SK-N-SH (cell line): ENCODE measurements at regions not wholly inside any gene's neighbourhood (a gene's known extent, or its start where the extent isn't known, plus 50 kb on each side); places are given as distances from the start of the nearest gene placed in this dataset.

Experiments used
- CTCF ChIA-PET: fragments of 300-600, 350-600 bp; formaldehyde crosslinking; extraction: SDS; loops from one replicate; lab custom pipeline; 2021; lab: Yijun Ruan, JAX
- POLR2A ChIA-PET: fragments of 350-600 bp; sonication (Branson Sonifier 250); formaldehyde crosslinking; extraction: SDS; loops from one replicate; lab custom pipeline; 2020; ENCODE audit warnings: antibody characterized with exemption, inconsistent platforms; lab: Yijun Ruan, JAX
- DNase-seq: peaks from one replicate; pipeline ENCODE4 v3.0.0; 2012
- H2AFZ ChIP-seq: fragments of 200-600 bp; sonication (generic); 2 replicates; pipeline ENCODE4 v1.8.1; 2016; ENCODE audit warnings: antibody characterized with exemption, mild to moderate bottlenecking, low read depth
- H3F3A ChIP-seq: fragments of 200-600 bp; sonication (generic); replicated peaks from 2 replicates; pipeline ENCODE3; 2016; ENCODE audit warnings: antibody characterized with exemption, mild to moderate bottlenecking; ENCODE audit not compliant: insufficient read depth
- H3K27ac ChIP-seq, 2 experiments: fragments of 200-500 bp in 1 of 2; fragments of 200-600 bp in 1 of 2; sonication (Bioruptor generic) in 1 of 2; sonication (generic), shearing (Covaris generic) in 1 of 2; 2 replicates each; pipeline versions ENCODE4 v1.5.1 to v1.6.1; 2014 to 2016; ENCODE audit warnings: low read depth in 2 of 2, inconsistent platforms in 1 of 2, low read length in 1 of 2, mild to moderate bottlenecking in 1 of 2, mixed read lengths in 1 of 2
- H3K27me3 ChIP-seq: fragments of 200-600 bp; sonication (generic), shearing (Covaris generic); 2 replicates; pipeline ENCODE4 v1.6.1; 2016; ENCODE audit warnings: mixed run types; ENCODE audit not compliant: insufficient read depth
- H3K36me3 ChIP-seq, 2 experiments: fragments of 200-500 bp in 1 of 2; fragments of 200-600 bp in 1 of 2; sonication (Bioruptor generic) in 1 of 2; sonication (generic) in 1 of 2; replicated peaks in 1 of 2; 2 replicates each; pipeline versions ENCODE3 to v1.5.1; 2014 to 2016; ENCODE audit warnings: low read length in 1 of 2, mild to moderate bottlenecking in 1 of 2; ENCODE audit not compliant: insufficient read depth in 2 of 2, control insufficient read depth in 1 of 2
- H3K4me1 ChIP-seq, 2 experiments: fragments of 200-500 bp in 1 of 2; fragments of 200-600 bp in 1 of 2; sonication (Bioruptor generic) in 1 of 2; sonication (generic), shearing (Covaris generic) in 1 of 2; 2 replicates each; pipeline versions ENCODE4 v1.5.1 to v1.6.1; 2014 to 2016; ENCODE audit warnings: low read depth in 1 of 2, low read length in 1 of 2, mixed run types in 1 of 2; ENCODE audit not compliant: insufficient read depth in 2 of 2, control insufficient read depth in 1 of 2
- H3K4me2 ChIP-seq: fragments of 200-600 bp; sonication (generic), shearing (Covaris generic); 2 replicates; pipeline ENCODE4 v1.6.1; 2017; ENCODE audit warnings: mixed run types
- H3K4me3 ChIP-seq, 2 experiments: fragments of 200-500 bp in 1 of 2; fragments of 200-600 bp in 1 of 2; sonication (Bioruptor generic) in 1 of 2; sonication (generic), shearing (Covaris generic) in 1 of 2; 2 replicates each; pipeline versions ENCODE4 v1.5.1 to v1.8.1; 2014 to 2016; ENCODE audit warnings: low read depth in 2 of 2, inconsistent platforms in 1 of 2, low read length in 1 of 2, mild to moderate bottlenecking in 1 of 2, mixed read lengths in 1 of 2, moderate library complexity in 1 of 2
- H3K79me2 ChIP-seq: fragments of 200-600 bp; sonication (generic); 2 replicates; pipeline ENCODE4 v1.8.1; 2017; ENCODE audit warnings: mild to moderate bottlenecking; ENCODE audit not compliant: insufficient read depth
- H3K9ac ChIP-seq: fragments of 200-600 bp; sonication (generic); 2 replicates; pipeline ENCODE4 v1.6.1; 2017; ENCODE audit warnings: mixed run types
- H3K9me2 ChIP-seq: fragments of 200-600 bp; sonication (generic); 2 replicates; pipeline ENCODE4 v1.6.1; 2017; ENCODE audit warnings: mixed run types
- H3K9me3 ChIP-seq: fragments of 200-600 bp; sonication (generic); 2 replicates; pipeline ENCODE4 v1.6.1; 2017; ENCODE audit warnings: mixed run types, mild to moderate bottlenecking, moderate library complexity
- H4K20me1 ChIP-seq: fragments of 200-600 bp; sonication (generic); 2 replicates; pipeline ENCODE4 v1.6.1; 2017; ENCODE audit warnings: mild to moderate bottlenecking, mixed run types; ENCODE audit not compliant: insufficient read depth
- ELF1 ChIP-seq: IDR thresholded peaks from 2 replicates; pipeline ENCODE4 v1.4.0; 2012
- EZH2phosphoT487 ChIP-seq: fragments of 200-600 bp; sonication (generic); IDR thresholded peaks from 2 replicates; pipeline ENCODE4 v1.6.1; 2017; ENCODE audit warnings: low read depth, mixed run types, mild to moderate bottlenecking, antibody characterized with exemption, moderate library complexity, borderline replicate concordance
- FOSL2 ChIP-seq: IDR thresholded peaks from 2 replicates; pipeline ENCODE4 v1.4.0; 2012; ENCODE audit warnings: low read depth, mild to moderate bottlenecking, moderate library complexity, borderline replicate concordance
- GATA2 ChIP-seq: sonication (generic); formaldehyde crosslinking; IDR thresholded peaks from 2 replicates; pipeline ENCODE4 v1.5.0; 2020; ENCODE audit warnings: mild to moderate bottlenecking, missing genetic modification reagents
- JUND ChIP-seq: IDR thresholded peaks from 2 replicates; pipeline ENCODE4 v1.4.0; 2012
- POLR2AphosphoS5 ChIP-seq: IDR thresholded peaks from 2 replicates; pipeline ENCODE4 v1.6.1; 2012; ENCODE audit warnings: low read depth, low read length
- RAD21 ChIP-seq: IDR thresholded peaks from 2 replicates; pipeline ENCODE4 v1.6.1; 2012; ENCODE audit warnings: mild to moderate bottlenecking, low read length
- RCOR1 ChIP-seq: fragments of 150-350 bp; IDR thresholded peaks from 2 replicates; pipeline ENCODE4 v1.6.1; 2017; ENCODE audit warnings: antibody characterized with exemption, low read length
- RFX5 ChIP-seq: IDR thresholded peaks from 2 replicates; pipeline ENCODE4 v1.6.1; 2012; ENCODE audit warnings: mild to moderate bottlenecking, improper control_type of control experiment, low read length
- SIN3A ChIP-seq: IDR thresholded peaks from 2 replicates; pipeline ENCODE4 v1.6.1; 2012; ENCODE audit warnings: low read depth, mild to moderate bottlenecking, low read length, moderate library complexity, borderline replicate concordance
- TCF12 ChIP-seq: IDR thresholded peaks from 2 replicates; pipeline ENCODE4 v1.4.0; 2012
- WGBS: methylation state at CpG from one replicate; pipeline ENCODE4 v1.1.6; 2017; ENCODE audit warnings: low lambda C conversion rate; 5-methylcytosine and 5-hydroxymethylcytosine counted together
- TF ChIP-seq, protein P1 (sequence below): fragments of 150-350 bp; IDR thresholded peaks from 2 replicates; pipeline ENCODE4 v1.6.1; 2017; ENCODE audit warnings: antibody characterized with exemption, low read length, low read depth, borderline replicate concordance
- TF ChIP-seq, protein P2 (sequence below): fragments of 200-600 bp; sonication (generic); IDR thresholded peaks from 2 replicates; pipeline ENCODE4 v1.6.1; 2017; ENCODE audit warnings: antibody characterized with exemption, mild to moderate bottlenecking, moderate library complexity
- TF ChIP-seq, protein P3 (sequence below): IDR thresholded peaks from 2 replicates; pipeline ENCODE4 v1.6.1; 2012; ENCODE audit warnings: mild to moderate bottlenecking, low read depth, low read length, moderate library complexity

DNA sequence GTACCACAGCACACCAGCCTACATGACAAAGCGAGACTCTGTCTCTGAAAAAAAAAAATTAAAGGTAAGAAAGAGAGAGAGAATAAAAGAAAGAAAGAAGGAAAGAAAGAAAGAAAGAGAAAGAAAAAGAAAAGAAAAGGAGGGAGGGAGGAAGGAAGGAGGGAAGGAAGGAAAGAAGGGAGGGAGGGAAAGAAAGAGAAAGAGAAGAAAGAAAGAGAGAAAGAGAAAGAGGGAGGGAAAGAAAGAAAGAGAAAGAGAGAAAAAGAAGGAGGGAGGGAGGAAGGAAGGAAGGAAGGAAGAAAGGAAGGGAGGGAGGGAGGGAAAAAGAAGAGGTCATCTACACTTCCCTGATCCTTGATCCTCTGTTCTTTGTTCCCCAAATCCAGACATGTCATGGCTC is 104.8 kb upstream of the GJB5 start (continued):
- TF ChIP-seq, protein P1, sequence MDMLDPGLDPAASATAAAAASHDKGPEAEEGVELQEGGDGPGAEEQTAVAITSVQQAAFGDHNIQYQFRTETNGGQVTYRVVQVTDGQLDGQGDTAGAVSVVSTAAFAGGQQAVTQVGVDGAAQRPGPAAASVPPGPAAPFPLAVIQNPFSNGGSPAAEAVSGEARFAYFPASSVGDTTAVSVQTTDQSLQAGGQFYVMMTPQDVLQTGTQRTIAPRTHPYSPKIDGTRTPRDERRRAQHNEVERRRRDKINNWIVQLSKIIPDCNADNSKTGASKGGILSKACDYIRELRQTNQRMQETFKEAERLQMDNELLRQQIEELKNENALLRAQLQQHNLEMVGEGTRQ: no peak
- TF ChIP-seq, protein P2, sequence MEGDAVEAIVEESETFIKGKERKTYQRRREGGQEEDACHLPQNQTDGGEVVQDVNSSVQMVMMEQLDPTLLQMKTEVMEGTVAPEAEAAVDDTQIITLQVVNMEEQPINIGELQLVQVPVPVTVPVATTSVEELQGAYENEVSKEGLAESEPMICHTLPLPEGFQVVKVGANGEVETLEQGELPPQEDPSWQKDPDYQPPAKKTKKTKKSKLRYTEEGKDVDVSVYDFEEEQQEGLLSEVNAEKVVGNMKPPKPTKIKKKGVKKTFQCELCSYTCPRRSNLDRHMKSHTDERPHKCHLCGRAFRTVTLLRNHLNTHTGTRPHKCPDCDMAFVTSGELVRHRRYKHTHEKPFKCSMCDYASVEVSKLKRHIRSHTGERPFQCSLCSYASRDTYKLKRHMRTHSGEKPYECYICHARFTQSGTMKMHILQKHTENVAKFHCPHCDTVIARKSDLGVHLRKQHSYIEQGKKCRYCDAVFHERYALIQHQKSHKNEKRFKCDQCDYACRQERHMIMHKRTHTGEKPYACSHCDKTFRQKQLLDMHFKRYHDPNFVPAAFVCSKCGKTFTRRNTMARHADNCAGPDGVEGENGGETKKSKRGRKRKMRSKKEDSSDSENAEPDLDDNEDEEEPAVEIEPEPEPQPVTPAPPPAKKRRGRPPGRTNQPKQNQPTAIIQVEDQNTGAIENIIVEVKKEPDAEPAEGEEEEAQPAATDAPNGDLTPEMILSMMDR: no peak

DNA sequence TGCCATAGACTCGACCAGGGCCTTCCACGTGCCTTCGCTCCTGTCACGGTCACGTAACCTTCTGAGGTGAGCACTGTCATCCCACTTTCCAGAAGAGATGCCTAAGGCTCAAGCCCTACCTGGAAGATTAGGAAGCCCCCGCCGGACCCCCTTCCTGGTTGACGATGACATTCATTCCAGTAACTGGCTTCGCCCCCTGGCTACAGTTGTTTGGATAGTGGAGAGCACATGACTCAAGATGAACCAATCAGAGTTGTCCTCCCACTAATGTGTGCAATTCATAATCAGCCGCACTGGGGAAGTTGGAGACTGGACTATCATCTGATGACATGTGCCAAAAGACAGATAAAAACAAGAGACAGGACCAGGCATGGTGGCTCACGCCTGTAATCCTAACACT is 104.0 kb upstream of the GJB5 start:
- H3K9ac ChIP-seq: no peak overlapping the region
- DNase-seq: no peak
- no peaks in the 10 kb centered on the region for H3K27me3 ChIP-seq
- H2AFZ ChIP-seq: no peak overlapping the region
- H3K4me1 ChIP-seq: no peaks in the 10 kb centered on the region; a peak in 1 of 4 replicates
- no peaks in the 10 kb centered on the region for H3K9me2 ChIP-seq
- H3K9me3 ChIP-seq: no peaks in the 10 kb centered on the region
- no peaks in the 10 kb centered on the region for H4K20me1 ChIP-seq
- H3K36me3 ChIP-seq: no peaks in the 10 kb centered on the region
- 47% methylated on average over 11 of the region's 11 CpGs for WGBS
- no peak for TF ChIP-seq RCOR1
- no peak for TF ChIP-seq POLR2AphosphoS5
- no peak for TF ChIP-seq RFX5
- TF ChIP-seq RAD21: no peak
- no peak for TF ChIP-seq ELF1
- no peak for TF ChIP-seq EZH2phosphoT487
- TF ChIP-seq JUND: no peak
- no peak for TF ChIP-seq TCF12
- TF ChIP-seq, protein P3, sequence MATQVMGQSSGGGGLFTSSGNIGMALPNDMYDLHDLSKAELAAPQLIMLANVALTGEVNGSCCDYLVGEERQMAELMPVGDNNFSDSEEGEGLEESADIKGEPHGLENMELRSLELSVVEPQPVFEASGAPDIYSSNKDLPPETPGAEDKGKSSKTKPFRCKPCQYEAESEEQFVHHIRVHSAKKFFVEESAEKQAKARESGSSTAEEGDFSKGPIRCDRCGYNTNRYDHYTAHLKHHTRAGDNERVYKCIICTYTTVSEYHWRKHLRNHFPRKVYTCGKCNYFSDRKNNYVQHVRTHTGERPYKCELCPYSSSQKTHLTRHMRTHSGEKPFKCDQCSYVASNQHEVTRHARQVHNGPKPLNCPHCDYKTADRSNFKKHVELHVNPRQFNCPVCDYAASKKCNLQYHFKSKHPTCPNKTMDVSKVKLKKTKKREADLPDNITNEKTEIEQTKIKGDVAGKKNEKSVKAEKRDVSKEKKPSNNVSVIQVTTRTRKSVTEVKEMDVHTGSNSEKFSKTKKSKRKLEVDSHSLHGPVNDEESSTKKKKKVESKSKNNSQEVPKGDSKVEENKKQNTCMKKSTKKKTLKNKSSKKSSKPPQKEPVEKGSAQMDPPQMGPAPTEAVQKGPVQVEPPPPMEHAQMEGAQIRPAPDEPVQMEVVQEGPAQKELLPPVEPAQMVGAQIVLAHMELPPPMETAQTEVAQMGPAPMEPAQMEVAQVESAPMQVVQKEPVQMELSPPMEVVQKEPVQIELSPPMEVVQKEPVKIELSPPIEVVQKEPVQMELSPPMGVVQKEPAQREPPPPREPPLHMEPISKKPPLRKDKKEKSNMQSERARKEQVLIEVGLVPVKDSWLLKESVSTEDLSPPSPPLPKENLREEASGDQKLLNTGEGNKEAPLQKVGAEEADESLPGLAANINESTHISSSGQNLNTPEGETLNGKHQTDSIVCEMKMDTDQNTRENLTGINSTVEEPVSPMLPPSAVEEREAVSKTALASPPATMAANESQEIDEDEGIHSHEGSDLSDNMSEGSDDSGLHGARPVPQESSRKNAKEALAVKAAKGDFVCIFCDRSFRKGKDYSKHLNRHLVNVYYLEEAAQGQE: no peak
- no peak for TF ChIP-seq SIN3A
- no peak for TF ChIP-seq GATA2 (CRISPR knock-in tag)
- no peak for TF ChIP-seq FOSL2
- TF ChIP-seq, all 33 proteins: peak for 0
- H3K4me2 ChIP-seq: no peak overlapping the region
- ChIA-PET CTCF (interaction anchor here (1.5 kb wide), 1 partner anchor 31 kb away, joined by 3 read pairs; no protein-coding TSS in a partner anchor), POLR2A (no interaction called here)
- no peak overlapping the region for H3K27ac ChIP-seq
- no peak overlapping the region for H3K4me3 ChIP-seq
- H3F3A ChIP-seq: no peaks in the 10 kb centered on the region
- no peaks in the 10 kb centered on the region for H3K79me2 ChIP-seq
